Karpas-422 (cell line): ENCODE measurements at regions not wholly inside any gene's neighbourhood (a gene's known extent, or its start where the extent isn't known, plus 50 kb on each side); places are given as distances from the start of the nearest gene placed in this dataset.

Experiments used
- DNase-seq: peaks from one replicate; pipeline ENCODE4 v3.0.0-alpha.2; 2015
- H2AFZ ChIP-seq: fragments of 200-600 bp; sonication (generic); 2 replicates; pipeline ENCODE4 v1.6.1; 2014; ENCODE audit warnings: antibody characterized with exemption, low read length, mixed read lengths
- H3K27ac ChIP-seq: fragments of 200-600 bp; sonication (generic); 2 replicates; pipeline ENCODE4 v1.5.1; 2014; ENCODE audit warnings: mild to moderate bottlenecking, low read length, moderate library complexity
- H3K27me3 ChIP-seq: fragments of 200-600 bp; sonication (generic); 2 replicates; pipeline ENCODE4 v1.6.1; 2014; ENCODE audit warnings: low read length, mixed read lengths
- H3K36me3 ChIP-seq: fragments of 200-600 bp; sonication (generic); 2 replicates; pipeline ENCODE4 v1.6.1; 2014; ENCODE audit warnings: low read length, mixed read lengths; ENCODE audit not compliant: insufficient read depth
- H3K4me1 ChIP-seq: fragments of 200-600 bp; sonication (generic); 2 replicates; pipeline ENCODE4 v1.6.1; 2014; ENCODE audit warnings: mild to moderate bottlenecking, low read length, mixed read lengths
- H3K4me2 ChIP-seq: fragments of 200-600 bp; sonication (generic); 2 replicates; pipeline ENCODE4 v1.6.1; 2014; ENCODE audit warnings: low read length, low read depth, mild to moderate bottlenecking; ENCODE audit not compliant: poor library complexity, severe bottlenecking
- H3K4me3 ChIP-seq: fragments of 200-600 bp; sonication (generic); 2 replicates; pipeline ENCODE4 v1.5.1; 2014; ENCODE audit warnings: mild to moderate bottlenecking, antibody characterized with exemption, low read length, mixed read lengths
- H3K79me2 ChIP-seq: fragments of 200-600 bp; sonication (generic); 2 replicates; pipeline ENCODE4 v1.6.1; 2014; ENCODE audit warnings: mild to moderate bottlenecking, low read length, mixed read lengths
- H3K9ac ChIP-seq: fragments of 200-600 bp; sonication (generic); 2 replicates; pipeline ENCODE4 v1.6.0; 2014; ENCODE audit warnings: low read length
- H3K9me2 ChIP-seq: fragments of 200-600 bp; sonication (generic), shearing (Covaris generic); replicated peaks from 2 replicates; pipeline ENCODE4 v1.6.0; 2014; ENCODE audit warnings: mild to moderate bottlenecking, low read length, moderate library complexity; ENCODE audit not compliant: insufficient read depth
- H3K9me3 ChIP-seq: fragments of 300-700, 200-600 bp; sonication (generic); 2 replicates; pipeline ENCODE4 v1.6.1; 2014; ENCODE audit warnings: low read length, mixed read lengths
- H4K20me1 ChIP-seq: fragments of 200-600 bp; sonication (generic); 2 replicates; pipeline ENCODE4 v1.6.1; 2014; ENCODE audit warnings: mild to moderate bottlenecking, antibody characterized with exemption, low read length, low read depth; ENCODE audit not compliant: insufficient read depth

DNA sequence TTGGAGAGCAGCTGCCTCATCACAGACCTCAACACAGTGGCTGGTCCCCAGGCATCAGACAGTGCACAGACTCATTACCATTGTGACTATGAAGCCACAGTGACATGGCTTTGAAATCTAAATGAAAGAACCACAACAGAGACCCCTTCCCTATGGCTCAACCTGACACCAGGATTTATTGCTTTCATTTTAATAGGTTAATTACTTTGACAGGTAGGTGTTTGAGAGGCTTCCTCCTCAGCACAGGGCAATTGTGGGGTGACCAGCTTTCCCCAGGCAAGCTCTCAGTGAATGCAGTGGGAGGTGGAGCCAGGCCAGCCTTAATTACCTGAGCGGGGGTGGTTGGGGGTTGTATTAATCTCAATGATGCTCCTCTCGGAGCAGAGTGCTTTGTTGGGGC lies 102.3 kb downstream of the CHST1 start:
- H3K27me3 ChIP-seq = no peaks in the 10 kb centered on the region
- no peaks in the 10 kb centered on the region for H3K9me2 ChIP-seq
- no peaks in the 10 kb centered on the region for H3K4me1 ChIP-seq
- no peak overlapping the region for H3K27ac ChIP-seq
- H3K9me3 ChIP-seq = no peaks in the 10 kb centered on the region
- H3K79me2 ChIP-seq = no peaks in the 10 kb centered on the region
- no peak for DNase-seq
- H3K36me3 ChIP-seq = no peaks in the 10 kb centered on the region
- H4K20me1 ChIP-seq = no peaks in the 10 kb centered on the region
- H3K4me2 ChIP-seq = no peak overlapping the region
- no peak overlapping the region for H2AFZ ChIP-seq
- H3K4me3 ChIP-seq = no peak overlapping the region
- H3K9ac ChIP-seq = no peak overlapping the region

DNA sequence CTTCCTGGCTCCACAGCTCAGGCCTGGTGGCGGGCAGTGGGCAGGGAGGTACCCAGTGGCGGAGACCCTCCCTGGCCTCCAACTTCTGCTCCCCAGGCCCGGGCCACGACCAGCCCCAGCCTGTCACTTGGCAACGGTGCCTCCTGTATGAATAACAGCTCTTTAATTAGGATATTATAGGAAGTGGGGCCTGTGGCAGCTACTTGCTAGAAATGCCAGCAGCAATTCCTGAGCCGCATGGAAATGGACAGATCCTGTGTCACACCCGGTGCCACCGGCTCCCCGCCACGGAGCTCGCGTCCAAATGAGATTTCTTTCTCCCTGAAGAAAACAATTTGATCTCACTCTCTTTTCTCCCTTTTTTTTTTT lies 104.5 kb downstream of the CHST1 start:
- Histone ChIP-seq H3K27me3 (no peaks in the 10 kb centered on the region), H3K36me3 (no peaks in the 10 kb centered on the region), H3K4me2 (no peak overlapping the region), H2AFZ (no peak overlapping the region), H3K9me3 (no peaks in the 10 kb centered on the region), H3K9ac (no peak overlapping the region), H3K4me1 (no peaks in the 10 kb centered on the region), H3K27ac (no peak overlapping the region), H4K20me1 (no peaks in the 10 kb centered on the region), H3K4me3 (no peak overlapping the region), H3K9me2 (no peaks in the 10 kb centered on the region), H3K79me2 (no peaks in the 10 kb centered on the region)
- no peak for DNase-seq

DNA sequence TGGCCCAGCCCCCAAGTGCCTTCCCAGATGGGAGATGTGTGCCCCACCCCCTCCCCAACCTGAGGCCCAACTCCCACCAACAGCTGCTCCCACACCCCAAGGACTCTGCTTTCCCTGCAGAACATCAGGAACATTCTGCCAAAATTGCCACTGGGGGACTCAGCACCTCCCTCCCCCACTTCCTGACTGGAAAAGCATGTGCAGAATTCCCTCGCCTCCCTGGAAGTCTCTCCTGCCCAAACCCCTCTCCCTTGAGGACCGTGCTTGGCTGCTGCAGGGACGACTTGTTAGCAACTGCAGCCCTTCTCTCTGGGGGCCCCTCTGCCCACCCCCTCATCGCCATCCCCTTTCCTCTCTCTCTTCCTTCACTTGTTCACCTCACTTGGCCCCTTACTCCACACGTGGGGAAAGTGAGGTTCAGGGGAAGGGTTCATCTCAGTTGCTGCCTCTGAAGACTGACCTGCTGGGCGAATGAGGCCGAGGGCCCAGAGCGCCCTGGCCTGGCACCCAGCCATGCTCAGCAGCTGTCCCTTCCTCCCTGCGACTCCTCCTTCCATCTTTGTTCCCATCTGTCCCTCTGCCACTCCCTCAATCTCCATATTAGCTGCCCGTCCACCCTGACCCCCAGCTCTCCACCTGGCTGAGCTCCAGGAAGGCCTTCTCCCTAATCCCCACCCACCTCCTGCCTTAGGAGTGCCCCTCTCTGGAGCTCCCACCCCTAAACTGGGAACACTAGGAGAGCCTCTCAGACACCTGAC lies 105.1 kb downstream of the CHST1 start:
- H3K4me3 ChIP-seq = no peak overlapping the region
- H3K27me3 ChIP-seq = no peaks in the 10 kb centered on the region
- no peaks in the 10 kb centered on the region for H3K79me2 ChIP-seq
- H3K9me3 ChIP-seq = no peaks in the 10 kb centered on the region
- no peak overlapping the region for H3K27ac ChIP-seq
- H3K9ac ChIP-seq = no peak overlapping the region
- DNase-seq = no peak
- H3K36me3 ChIP-seq = no peaks in the 10 kb centered on the region
- H4K20me1 ChIP-seq = no peaks in the 10 kb centered on the region
- H3K4me2 ChIP-seq = no peak overlapping the region
- no peaks in the 10 kb centered on the region for H3K9me2 ChIP-seq
- no peak overlapping the region for H2AFZ ChIP-seq
- H3K4me1 ChIP-seq = no peaks in the 10 kb centered on the region

DNA sequence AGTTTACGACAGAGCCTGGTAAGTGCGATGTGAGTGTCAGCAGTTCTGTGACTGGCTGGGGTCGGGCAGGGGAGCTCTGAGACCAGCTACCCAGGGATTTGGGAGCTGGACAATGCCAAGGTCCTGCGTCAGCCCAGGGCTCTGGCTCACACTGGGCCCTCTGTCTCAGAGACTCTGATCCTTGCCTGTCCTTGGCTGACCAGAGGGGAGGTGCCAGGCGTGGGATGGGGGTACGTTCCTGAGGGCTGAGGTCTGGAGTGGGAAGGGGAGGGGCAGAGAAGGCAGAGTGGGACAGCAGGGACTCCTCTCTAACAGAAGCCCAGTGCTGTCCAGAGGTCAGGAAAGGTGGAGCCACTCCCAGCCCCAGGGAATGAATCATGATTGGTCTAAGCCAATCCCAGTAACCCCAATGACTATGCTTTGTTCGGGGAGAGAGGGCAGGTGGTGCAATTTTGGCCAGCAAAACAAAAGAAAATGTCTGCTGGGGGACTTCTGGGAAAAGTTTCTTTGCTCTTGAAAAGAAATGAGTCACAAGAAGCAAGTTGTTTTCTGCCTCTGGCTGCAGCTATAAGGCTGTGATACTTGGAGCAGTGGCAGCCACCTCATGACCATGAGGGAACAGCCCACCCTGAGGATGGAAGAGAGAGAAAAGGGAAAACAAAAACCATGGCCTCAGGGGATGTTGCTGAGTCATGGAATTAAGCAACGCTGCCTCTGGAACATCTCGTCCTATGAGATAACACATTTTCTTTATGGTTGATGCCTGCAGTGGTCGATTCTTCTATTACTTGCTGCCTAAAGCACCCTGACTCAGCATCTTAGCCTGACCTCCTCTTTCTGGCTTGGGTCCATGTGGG lies 108.3 kb downstream of the CHST1 start:
- H3K9ac ChIP-seq = no peak overlapping the region
- no peaks in the 10 kb centered on the region for H3K36me3 ChIP-seq
- no peaks in the 10 kb centered on the region for H3K9me2 ChIP-seq
- no peaks in the 10 kb centered on the region for H3K9me3 ChIP-seq
- H3K79me2 ChIP-seq = no peaks in the 10 kb centered on the region
- no peak overlapping the region for H3K4me2 ChIP-seq
- H3K4me1 ChIP-seq = no peaks in the 10 kb centered on the region
- no peak overlapping the region for H3K4me3 ChIP-seq
- H3K27ac ChIP-seq = no peak overlapping the region
- H4K20me1 ChIP-seq = no peaks in the 10 kb centered on the region
- H3K27me3 ChIP-seq = no peaks in the 10 kb centered on the region
- H2AFZ ChIP-seq = no peak overlapping the region
- DNase-seq = no peak

DNA sequence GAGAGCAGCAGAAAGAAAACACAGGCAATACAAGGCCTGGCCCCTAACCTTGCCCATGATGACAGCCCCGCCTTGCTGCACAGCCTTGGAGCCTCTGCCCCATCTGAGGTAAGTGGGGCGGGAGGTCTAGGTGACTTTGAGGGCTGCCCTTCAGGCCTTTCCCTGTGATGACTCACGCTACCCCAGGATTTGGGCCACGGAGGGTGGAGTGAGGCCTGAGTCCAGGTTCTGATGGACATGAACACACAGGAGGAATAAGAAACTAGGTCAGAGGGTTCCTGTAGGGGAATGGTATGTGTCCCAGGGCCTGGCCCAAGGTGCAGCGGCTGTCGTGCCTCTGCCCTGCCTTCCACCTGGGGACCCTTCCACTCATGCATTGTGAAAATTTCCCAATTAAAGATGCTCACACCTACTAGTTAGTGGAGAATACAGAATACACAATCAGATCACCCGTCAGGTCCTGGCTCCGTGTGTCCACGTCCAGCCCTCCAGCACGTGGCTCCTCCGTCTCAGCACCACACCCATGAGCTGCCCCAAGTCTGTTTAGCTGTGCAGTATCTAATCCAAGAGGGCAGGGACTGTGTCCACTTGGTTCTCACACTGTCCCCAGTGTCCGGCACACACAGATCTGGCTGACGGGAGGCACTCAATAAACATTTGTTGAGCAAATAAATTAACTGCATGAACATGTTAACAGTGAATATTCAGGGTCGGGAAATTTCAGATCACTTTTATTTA lies 111.0 kb downstream of the CHST1 start:
- no peak for DNase-seq
- Histone ChIP-seq H2AFZ (no peak overlapping the region), H3K4me2 (no peak overlapping the region), H3K9ac (no peak overlapping the region), H3K27me3 (no peaks in the 10 kb centered on the region), H3K9me2 (no peaks in the 10 kb centered on the region), H3K4me3 (no peak overlapping the region), H3K27ac (no peak overlapping the region), H3K9me3 (no peaks in the 10 kb centered on the region), H3K79me2 (no peaks in the 10 kb centered on the region), H3K36me3 (no peaks in the 10 kb centered on the region), H3K4me1 (no peaks in the 10 kb centered on the region), H4K20me1 (no peaks in the 10 kb centered on the region)

DNA sequence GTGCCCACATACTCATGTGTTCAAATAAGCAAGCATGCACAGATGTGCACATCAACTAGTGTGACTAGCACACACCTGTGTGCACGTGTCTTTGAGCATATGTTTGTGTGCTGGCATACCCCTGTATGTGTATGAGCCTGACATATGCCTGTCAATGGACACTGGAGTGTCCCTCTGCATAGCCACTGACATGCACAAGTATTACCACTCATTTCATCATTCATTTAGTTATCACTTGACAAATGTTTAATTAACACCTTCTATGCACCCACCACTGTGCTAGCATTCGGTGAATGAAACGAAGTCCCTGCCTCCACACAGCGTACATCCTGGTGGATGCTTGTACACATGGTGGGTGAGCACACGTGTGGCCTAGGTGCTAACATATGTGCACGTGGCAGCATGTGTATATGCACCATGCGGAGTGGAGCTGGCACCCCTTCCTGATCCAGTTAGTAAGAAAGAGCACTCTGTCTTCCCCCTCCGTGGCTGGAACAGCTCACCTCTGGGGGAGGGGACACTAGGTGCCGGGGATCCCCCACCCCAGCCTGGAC lies 112.0 kb downstream of the CHST1 start:
- no peak overlapping the region for H3K4me3 ChIP-seq
- no peak for DNase-seq
- no peak overlapping the region for H3K27ac ChIP-seq

DNA sequence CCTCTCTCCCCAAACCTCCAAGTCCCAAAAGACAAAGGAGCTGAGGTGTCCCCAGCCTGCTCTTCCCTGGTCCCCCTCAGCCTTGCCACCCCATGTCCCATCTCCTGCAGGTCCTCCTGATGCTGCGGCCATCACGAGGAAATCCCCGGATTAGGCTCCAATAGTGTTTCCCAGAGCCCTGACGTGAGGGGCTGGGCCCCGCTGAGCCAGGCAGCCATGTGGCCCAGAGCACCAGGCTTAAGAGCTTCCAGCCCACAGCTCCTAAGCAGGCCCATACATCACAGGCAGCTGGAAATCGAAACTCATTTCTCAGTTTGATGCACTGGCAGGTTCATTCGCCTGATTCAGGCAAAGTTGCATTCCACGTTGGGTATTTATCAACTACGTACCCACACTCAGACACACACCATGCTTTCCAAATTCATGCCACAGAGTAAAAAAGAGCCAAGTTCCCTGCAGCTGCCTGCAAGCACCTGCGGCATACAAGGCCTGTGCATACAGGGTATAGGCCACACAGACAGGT lies 114.2 kb downstream of the CHST1 start:
- Histone ChIP-seq H3K27ac (no peak overlapping the region), H3K79me2 (no peaks in the 10 kb centered on the region), H3K36me3 (no peaks in the 10 kb centered on the region), H3K9me2 (no peaks in the 10 kb centered on the region), H3K27me3 (no peaks in the 10 kb centered on the region), H2AFZ (no peak overlapping the region), H3K9ac (no peak overlapping the region), H3K9me3 (no peaks in the 10 kb centered on the region), H3K4me3 (no peak overlapping the region), H4K20me1 (no peaks in the 10 kb centered on the region), H3K4me1 (no peaks in the 10 kb centered on the region), H3K4me2 (no peak overlapping the region)
- DNase-seq = no peak

More for the DNA sequence above, 112.0 kb downstream of the CHST1 start:
- Histone ChIP-seq H3K27me3 (no peaks in the 10 kb centered on the region), H3K9me2 (no peaks in the 10 kb centered on the region), H4K20me1 (no peaks in the 10 kb centered on the region), H3K9ac (no peak overlapping the region), H3K4me2 (no peak overlapping the region), H3K4me1 (no peaks in the 10 kb centered on the region), H3K36me3 (no peaks in the 10 kb centered on the region), H3K79me2 (no peaks in the 10 kb centered on the region), H3K9me3 (no peaks in the 10 kb centered on the region), H2AFZ (no peak overlapping the region)

DNA sequence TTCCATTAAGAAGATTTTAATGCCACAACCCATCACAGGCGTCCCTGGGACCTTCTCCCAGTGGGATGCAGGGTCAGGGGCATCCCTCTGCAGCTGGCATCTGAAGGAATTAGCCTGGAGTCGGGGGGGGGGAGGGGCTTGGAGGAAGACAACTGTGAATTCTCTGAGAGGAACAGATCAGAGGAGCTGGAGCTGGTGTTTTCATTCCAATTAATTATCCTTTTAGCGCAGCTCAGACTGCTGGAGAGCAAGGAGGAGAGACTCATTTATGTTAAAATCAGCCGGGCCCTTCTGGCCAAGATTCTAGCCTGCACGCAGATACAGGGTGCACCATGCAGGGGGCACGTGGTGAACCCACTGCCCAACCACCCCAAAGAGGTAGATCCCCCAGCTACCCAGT lies 116.2 kb downstream of the CHST1 start:
- DNase-seq = no peak
- H3K9me2 ChIP-seq = no peaks in the 10 kb centered on the region
- H3K27me3 ChIP-seq = no peaks in the 10 kb centered on the region
- no peaks in the 10 kb centered on the region for H3K36me3 ChIP-seq
- no peaks in the 10 kb centered on the region for H3K9me3 ChIP-seq
- no peak overlapping the region for H3K4me3 ChIP-seq
- H3K4me1 ChIP-seq = no peaks in the 10 kb centered on the region
- H3K9ac ChIP-seq = no peak overlapping the region
- H2AFZ ChIP-seq = no peak overlapping the region
- no peaks in the 10 kb centered on the region for H3K79me2 ChIP-seq
- no peaks in the 10 kb centered on the region for H4K20me1 ChIP-seq
- H3K27ac ChIP-seq = no peak overlapping the region
- no peak overlapping the region for H3K4me2 ChIP-seq
